Muscle of back (tissue), 3 donors: ENCODE measurements at regions not wholly inside any gene's neighbourhood (a gene's known extent, or its start where the extent isn't known, plus 50 kb on each side); places are given as distances from the start of the nearest gene placed in this dataset.
A peak's percentile ranks its signal among the peaks of the same experiment; 100 is the strongest.
"Not testable (repeated sequence)": the region's sequence is repeated elsewhere in the genome, so short reads cannot be mapped to it uniquely, and the experiment has no call there.

ENCODE experiments used
- DNase-seq, 3 donors: peaks; one replicate each; pipeline versions ENCODE4 v3.0.0 to v3.0.0-alpha.2; 2013

DNA sequence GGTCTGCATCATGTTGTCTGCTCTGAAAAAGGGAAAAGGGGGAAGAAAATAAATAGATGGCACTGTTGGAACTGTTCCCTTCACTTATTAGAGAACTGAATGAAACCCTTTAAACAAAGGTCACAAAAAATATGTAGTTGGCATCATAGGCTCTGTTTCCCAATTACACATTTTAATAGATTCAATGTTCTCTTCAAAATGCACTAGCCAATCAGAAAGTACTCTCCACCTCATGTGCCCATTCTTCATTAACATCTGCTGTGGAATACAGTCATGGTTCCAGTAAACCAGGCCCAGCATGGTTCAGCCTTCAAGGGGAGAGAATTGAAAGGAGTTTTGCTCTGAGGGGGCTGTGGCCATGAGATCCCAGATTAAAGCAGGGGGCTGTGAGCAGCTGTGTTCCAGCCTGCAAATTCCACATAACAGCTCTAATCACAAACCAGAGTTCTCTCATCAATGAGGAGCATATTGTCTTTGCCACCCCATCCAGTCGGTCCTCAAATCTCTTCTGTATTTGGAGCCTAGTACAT lies 165.9 kb upstream of the CREB1 start:
- DNase-seq = no peak

- no peak for DNase-seq
Observed at GRCh38 chr2:207370646-207371045, 159.1 kb upstream of the CREB1 start.

- no peak for DNase-seq
Observed at GRCh38 chr2:207371877-207372276, 157.9 kb upstream of the CREB1 start.

DNA sequence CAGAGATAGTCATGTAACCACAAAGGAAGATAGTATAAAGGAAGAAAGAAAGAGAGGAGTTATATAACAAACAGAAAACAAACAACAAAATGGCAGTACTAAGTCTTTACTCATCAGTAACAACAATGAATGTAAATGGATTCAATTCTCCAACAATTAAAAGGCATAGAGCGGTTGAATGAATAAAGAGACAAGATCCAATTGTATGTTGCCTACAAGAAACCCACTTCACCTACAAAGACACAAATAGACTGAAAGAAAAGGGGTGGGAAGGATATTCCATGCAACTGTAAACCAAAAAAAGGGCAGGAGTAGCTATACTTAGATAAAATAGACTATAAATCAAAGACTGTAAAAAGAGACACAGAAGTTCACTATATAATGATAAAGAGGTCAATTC lies 157.3 kb upstream of the CREB1 start:
- no peak for DNase-seq

- DNase-seq = no peak
Observed at GRCh38 chr2:207375207-207375875, 154.4 kb upstream of the CREB1 start.

DNA sequence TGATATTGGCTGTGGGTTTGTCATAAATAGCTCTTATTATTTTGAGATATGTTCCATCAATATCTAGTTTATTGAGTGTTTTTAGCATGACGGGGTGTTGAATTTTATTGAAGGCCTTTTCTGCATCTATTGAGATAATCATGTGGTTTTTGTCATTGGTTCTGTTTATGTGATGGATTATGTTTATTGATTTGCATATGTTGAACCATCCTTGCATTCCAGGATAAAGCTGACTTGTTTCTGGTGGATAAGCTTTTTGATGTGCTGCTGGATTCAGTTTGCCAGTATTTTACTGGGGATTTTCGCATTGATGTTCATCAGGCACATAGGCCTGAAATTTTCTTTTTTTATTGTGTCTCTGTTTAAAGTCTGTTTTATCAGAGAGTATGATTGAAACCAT lies 151.1 kb upstream of the CREB1 start:
- not testable (repeated sequence) for DNase-seq

GRCh38 chr2:207385076-207385475 lies 144.7 kb upstream of the CREB1 start:
- no peak for DNase-seq

GRCh38 chr2:207385903-207386302 lies 143.9 kb upstream of the CREB1 start:
- DNase-seq = peak in 1 of 3 donors; percentile 37

DNA sequence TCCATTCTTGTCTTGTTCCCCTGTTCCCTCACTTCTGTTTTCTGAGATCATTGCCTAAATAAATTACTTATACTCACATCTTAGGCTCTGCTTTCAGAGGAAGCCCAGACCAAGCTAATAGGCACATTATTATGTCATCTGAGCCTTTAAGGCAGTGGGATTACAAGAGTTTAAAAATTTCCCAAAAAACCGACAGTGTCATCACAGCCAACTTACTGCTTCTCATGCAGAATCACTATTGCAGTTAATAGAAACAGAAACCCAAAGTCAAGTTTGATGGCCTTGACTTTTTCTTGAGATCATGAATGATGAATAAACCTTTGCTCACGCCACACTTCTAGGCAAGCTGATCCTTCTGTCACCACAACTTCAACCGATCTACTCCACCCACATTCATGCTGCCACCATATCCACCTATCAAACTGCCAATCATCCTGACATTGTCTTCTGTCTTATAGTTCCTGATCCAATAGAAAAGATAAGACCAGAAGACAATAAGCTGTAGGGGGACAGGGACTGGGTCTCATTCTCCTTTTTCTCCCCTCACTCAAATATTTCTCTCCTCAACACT lies 142.7 kb upstream of the CREB1 start:
- no peak for DNase-seq

DNA sequence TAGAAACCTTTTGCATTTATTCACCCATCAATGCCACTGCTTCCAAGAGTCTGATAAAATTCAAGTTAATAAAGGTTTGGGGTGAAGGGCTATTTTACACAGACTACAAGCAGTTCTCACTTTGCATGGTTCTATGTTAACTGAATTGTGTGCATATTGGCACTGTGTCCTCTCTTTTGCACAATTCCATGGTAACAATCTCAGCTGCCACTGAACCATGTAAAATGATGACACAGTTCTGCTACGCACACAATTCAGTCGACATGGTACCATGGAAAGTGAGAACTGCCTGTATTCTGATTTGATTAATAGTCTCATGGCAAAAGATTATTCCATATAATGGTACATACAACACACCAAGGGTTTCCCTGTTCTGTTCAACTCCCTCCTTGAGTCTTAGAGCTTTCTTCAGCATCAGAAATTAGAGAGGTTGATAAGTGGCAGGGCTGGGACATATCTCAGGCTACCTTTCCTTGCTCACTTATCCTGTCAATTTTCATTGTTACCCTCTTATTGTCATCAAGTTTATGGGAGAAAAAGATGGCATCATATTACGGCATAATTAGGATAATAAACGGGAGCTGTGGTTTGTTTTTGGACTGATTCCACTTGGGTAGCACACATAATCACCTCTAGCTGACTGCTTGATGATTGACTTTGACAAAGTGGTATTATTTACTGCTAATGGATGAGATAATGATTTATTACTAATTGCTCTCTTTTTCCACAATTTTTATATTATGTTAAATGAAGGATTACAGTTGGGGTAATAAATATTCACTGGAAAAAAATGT lies 139.3 kb upstream of the CREB1 start:
- DNase-seq = no peak

- DNase-seq = peak in 2 of 3 donors; percentile 16 to 54
Observed at GRCh38 chr2:207394203-207394781, 135.5 kb upstream of the CREB1 start.

DNA sequence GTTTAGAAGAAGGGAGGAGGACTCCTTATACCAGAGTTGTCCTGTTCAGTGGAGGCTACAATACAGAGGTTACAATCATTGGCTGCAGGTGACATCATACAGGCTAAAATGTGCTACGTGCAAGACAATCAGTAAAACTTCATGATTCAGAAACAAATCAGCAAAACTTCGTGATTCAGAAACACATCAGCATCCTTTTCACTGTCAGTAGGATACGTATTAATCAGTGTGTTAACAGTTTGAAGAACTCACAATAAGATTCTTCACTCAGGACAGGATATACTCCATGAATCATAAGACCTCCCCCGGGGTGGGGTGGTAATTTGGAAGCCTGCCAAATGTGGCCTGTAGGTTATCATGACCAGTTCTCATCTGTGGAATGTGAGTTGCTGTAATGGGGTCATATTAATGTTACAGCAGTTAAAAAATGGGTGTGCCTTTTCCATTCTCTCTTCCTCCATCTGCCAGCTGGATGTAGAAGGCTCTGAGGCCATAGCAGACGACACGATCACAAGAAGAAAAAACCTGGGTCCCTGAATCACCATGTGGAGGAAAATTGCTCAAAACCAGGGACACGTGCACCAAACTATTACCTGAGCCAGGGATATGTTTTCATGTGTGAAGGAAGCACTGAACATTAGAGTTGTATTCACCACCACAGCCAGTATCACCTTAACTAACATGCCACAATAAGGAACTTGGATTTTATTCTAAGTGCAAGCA lies 134.8 kb upstream of the CREB1 start:
- DNase-seq = peak in 2 of 3 donors; percentile 36 to 99

DNA sequence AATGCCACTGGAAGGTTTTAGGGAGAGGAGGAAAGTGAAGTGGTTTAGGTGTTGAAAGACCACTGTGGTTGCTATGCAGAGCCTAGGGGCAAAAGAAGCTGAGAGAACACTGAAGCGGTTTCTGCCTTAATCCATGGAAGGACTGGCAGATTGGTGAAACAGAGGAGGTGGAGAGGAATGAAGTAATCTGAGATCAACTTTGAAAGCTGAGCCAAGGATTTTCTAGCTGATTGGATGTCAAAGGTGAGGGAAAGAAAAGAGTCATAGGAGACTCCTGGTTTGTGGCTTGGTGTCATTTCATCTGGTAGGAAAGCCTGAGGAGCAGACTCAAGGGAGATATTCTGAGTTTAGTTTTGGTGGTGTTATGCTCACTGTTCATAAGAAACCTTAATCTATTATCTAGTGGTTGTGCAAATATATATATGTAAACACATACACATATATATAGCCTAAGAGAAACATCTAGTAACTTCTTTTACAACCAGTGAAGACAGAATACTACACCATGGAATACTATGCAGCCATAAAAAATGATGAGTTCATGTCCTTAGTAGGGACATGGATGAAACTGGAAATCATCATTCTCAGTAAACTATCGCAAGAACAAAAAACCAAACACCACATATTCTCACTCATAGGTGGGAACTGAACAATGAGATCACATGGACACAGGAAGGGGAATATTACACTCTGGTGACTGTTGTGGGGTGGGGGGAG lies 134.1 kb upstream of the CREB1 start:
- no peak for DNase-seq

- peak in 1 of 3 donors; percentile 8 for DNase-seq
Observed at GRCh38 chr2:207397917-207398655, 131.7 kb upstream of the CREB1 start.

DNA sequence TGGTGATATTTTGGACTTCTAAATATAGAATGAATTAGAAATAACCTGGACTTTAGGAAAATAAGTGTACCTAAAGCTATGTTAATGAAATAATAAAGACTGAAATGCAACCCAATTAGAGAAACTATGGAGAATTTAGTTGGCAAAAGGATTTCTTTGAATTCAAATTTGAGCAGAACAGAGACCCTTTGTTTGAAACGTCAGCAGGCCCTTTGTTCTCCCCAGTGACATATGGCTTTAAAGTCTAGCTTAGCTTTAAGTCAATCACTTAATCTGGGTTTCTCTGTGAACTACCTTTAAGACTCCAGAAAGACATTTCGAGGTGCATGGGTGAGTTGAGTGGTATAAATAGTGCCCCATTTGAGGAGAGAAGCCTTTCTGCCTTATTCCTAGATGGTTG lies 130.5 kb upstream of the CREB1 start:
- no peak for DNase-seq

- DNase-seq = no peak
Observed at GRCh38 chr2:207401338-207401737, 128.4 kb upstream of the CREB1 start.

DNA sequence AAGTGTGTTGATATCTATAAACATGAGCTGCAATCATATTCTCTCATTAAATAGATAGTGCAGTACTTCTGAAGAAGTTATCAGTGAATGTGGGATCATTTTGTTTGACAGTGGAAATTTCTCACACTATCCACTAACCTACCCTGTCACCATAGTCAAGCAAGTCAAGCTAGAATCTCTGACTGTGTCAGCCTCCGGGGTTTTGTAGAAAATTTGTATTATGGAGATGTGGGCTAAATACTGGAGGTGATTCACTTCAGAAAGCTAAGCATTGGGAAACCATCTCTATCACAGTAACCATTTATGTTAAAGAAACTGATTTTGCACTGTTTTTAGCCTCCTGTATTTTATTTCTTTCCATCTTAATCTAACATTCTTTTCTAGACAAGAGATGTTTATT lies 126.6 kb upstream of the CREB1 start:
- no peak for DNase-seq

GRCh38 chr2:207403950-207404349 lies 125.8 kb upstream of the CREB1 start:
- no peak for DNase-seq

DNA sequence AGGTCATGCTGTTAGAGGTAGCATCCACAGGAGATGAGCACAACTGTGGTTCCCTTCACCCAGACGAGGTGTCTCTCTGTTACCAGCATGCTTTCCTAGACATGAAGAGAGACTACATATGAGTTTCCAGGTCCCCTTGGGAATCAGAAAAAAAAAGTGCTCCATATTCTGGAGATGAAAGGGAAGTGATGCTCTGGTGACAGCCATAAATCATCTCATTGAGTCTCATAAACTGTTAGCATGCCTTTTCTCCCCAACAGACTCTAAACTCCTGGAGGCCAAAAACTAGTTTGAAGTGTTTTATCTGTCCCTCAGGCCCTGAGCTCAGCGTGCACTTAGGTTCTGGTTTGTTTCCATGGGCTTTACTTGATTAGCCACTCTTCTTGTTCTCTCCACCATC lies 124.6 kb upstream of the CREB1 start:
- DNase-seq = no peak

GRCh38 chr2:207408086-207408794 lies 121.5 kb upstream of the CREB1 start:
- DNase-seq = peak in 2 of 3 donors; percentile 7 to 40
